ENCODE measurements at regions not wholly inside any gene's neighbourhood (a gene's known extent, or its start where the extent isn't known, plus 50 kb on each side); places are given as distances from the start of the nearest gene placed in this dataset.

- TF ChIP-seq, protein P1, sequence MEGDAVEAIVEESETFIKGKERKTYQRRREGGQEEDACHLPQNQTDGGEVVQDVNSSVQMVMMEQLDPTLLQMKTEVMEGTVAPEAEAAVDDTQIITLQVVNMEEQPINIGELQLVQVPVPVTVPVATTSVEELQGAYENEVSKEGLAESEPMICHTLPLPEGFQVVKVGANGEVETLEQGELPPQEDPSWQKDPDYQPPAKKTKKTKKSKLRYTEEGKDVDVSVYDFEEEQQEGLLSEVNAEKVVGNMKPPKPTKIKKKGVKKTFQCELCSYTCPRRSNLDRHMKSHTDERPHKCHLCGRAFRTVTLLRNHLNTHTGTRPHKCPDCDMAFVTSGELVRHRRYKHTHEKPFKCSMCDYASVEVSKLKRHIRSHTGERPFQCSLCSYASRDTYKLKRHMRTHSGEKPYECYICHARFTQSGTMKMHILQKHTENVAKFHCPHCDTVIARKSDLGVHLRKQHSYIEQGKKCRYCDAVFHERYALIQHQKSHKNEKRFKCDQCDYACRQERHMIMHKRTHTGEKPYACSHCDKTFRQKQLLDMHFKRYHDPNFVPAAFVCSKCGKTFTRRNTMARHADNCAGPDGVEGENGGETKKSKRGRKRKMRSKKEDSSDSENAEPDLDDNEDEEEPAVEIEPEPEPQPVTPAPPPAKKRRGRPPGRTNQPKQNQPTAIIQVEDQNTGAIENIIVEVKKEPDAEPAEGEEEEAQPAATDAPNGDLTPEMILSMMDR (IDR thresholded peaks at IDR 0.05; ENCODE audit: low read depth, low read length) = no peak
- TF ChIP-seq EZH2phosphoT487 (IDR thresholded peaks at IDR 0.05; ENCODE audit: low read depth) = no peak
Measured at GRCh38 chr2:64840426-64840881, 148.7 kb upstream of the SLC1A4 start.
